PC-3 (cell line): ENCODE measurements at regions not wholly inside any gene's neighbourhood (a gene's known extent, or its start where the extent isn't known, plus 50 kb on each side); places are given as distances from the start of the nearest gene placed in this dataset.

ENCODE experiments used
- ATAC-seq: fragments of 200-7000 bp; cut with Tn5 transposase; 2 replicates; pipeline ENCODE4 v1.9.1; 2020; ENCODE audit warnings: mild to moderate bottlenecking, moderate library complexity
- BruUV-seq: library from RNA; stranded (reverse); fragments of 400-500 nt; replicated peaks from 2 replicates; lab custom pipeline; 2021; lab: Mats Ljungman, UMichigan
- CTCF ChIA-PET: fragments of 300-600 bp; sonication (Branson Sonifier 250); formaldehyde crosslinking; loops from one replicate; lab custom pipeline; 2022; ENCODE audit warnings: antibody characterized with exemption; lab: Charles Lee
- POLR2A ChIA-PET: fragments of 300-600 bp; sonication (Branson Sonifier 250); formaldehyde crosslinking; loops from one replicate; lab custom pipeline; 2022; ENCODE audit warnings: antibody characterized with exemption; ENCODE audit not compliant: unreplicated experiment; lab: Charles Lee
- DNase-seq: peaks from one replicate; pipeline ENCODE4 v3.0.0-alpha.2; 2015
- H2AFZ ChIP-seq: fragments of 300-600 bp; sonication (generic); 2 replicates; pipeline ENCODE4 v1.6.0; 2016; ENCODE audit warnings: antibody characterized with exemption, low read length
- H3F3A ChIP-seq: fragments of 300-600 bp; sonication (generic); one replicate; pipeline ENCODE4 v1.6.0; 2017; ENCODE audit warnings: antibody characterized with exemption, low read length, control low read depth, mild to moderate bottlenecking; ENCODE audit not compliant: unreplicated experiment
- H3K27ac ChIP-seq: fragments of 300-600 bp; sonication (generic); 2 replicates; pipeline ENCODE4 v1.5.1; 2016; ENCODE audit warnings: mild to moderate bottlenecking, low read length
- H3K27me3 ChIP-seq: fragments of 300-600 bp; sonication (generic); 2 replicates; pipeline ENCODE4 v1.6.1; 2016; ENCODE audit warnings: low read length, mixed read lengths
- H3K36me3 ChIP-seq: fragments of 300-600 bp; sonication (generic); 2 replicates; pipeline ENCODE4 v1.6.1; 2016; ENCODE audit warnings: low read depth, mixed run types, low read length, mixed read lengths
- H3K4me1 ChIP-seq: fragments of 300-600 bp; sonication (generic); 2 replicates; pipeline ENCODE4 v1.5.1; 2016; ENCODE audit warnings: low read length; ENCODE audit not compliant: insufficient read depth
- H3K4me2 ChIP-seq: fragments of 300-600 bp; sonication (generic); 2 replicates; pipeline ENCODE4 v1.6.0; 2016; ENCODE audit warnings: low read length
- H3K4me3 ChIP-seq: fragments of 300-600 bp; sonication (generic); 2 replicates; pipeline ENCODE4 v1.5.1; 2016; ENCODE audit warnings: mild to moderate bottlenecking, low read length, mixed read lengths
- H3K79me2 ChIP-seq: fragments of 300-600 bp; sonication (generic); 2 replicates; pipeline ENCODE4 v1.6.1; 2017; ENCODE audit warnings: low read length, mixed read lengths
- H3K9ac ChIP-seq: fragments of 300-600 bp; sonication (generic); 2 replicates; pipeline ENCODE4 v1.6.0; 2016; ENCODE audit warnings: mild to moderate bottlenecking, low read length
- H3K9me2 ChIP-seq: fragments of 300-600 bp; sonication (generic); replicated peaks from 2 replicates; pipeline ENCODE4 v1.6.1; 2016; ENCODE audit warnings: mixed run types, low read length, mixed read lengths
- H3K9me3 ChIP-seq: fragments of 300-600 bp; sonication (generic); 2 replicates; pipeline ENCODE4 v1.6.1; 2016; ENCODE audit warnings: low read length, mixed read lengths
- H4K20me1 ChIP-seq: fragments of 300-600 bp; sonication (generic); 2 replicates; pipeline ENCODE4 v1.6.1; 2016; ENCODE audit warnings: low read length, mixed read lengths
- CTCF ChIP-seq: fragments of 300-600 bp; sonication (generic); conservative IDR thresholded peaks from 2 replicates; pipeline ENCODE4 v1.5.1; 2017; ENCODE audit warnings: antibody characterized with exemption, low read depth, mild to moderate bottlenecking, low read length
- EZH2 ChIP-seq: fragments of 300-600 bp; sonication (generic); IDR thresholded peaks from one replicate; pipeline ENCODE4 v1.6.1; 2017; ENCODE audit warnings: antibody characterized with exemption, mild to moderate bottlenecking, low read length; ENCODE audit not compliant: unreplicated experiment
- EZH2phosphoT487 ChIP-seq: fragments of 300-600 bp; sonication (generic); IDR thresholded peaks from 2 replicates; pipeline ENCODE4 v1.6.1; 2018; ENCODE audit warnings: mild to moderate bottlenecking, antibody characterized with exemption, low read length, borderline replicate concordance
- intact Hi-C: fragments of 100-400 bp; cut with micrococcal nuclease; formaldehyde crosslinking; loops from 2 replicates; pipeline ENCODE4 v1.9.0; 2023

GRCh38 chr10:121065330-121065729, 214.2 kb downstream of the WDR11 start:
- no peak for ATAC-seq
- Histone ChIP-seq H4K20me1 (no peaks in the 10 kb centered on the region), H3K4me1 (0 out of 2 replicates have a peak, but pooled peaks cover 6% of the 10 kb centered on the region), H3K4me2 (no peak overlapping the region), H3K79me2 (no peaks in the 10 kb centered on the region), H3K27ac (no peak overlapping the region), H3K9me3 (no peaks in the 10 kb centered on the region), H3K9ac (no peak overlapping the region), H3K36me3 (no peaks in the 10 kb centered on the region), H3K27me3 (no peaks in the 10 kb centered on the region), H3K9me2 (no peaks in the 10 kb centered on the region), H3F3A (no peaks in the 10 kb centered on the region), H3K4me3 (no peak overlapping the region), H2AFZ (no peak overlapping the region)
- ChIA-PET CTCF (no interaction called here), POLR2A (no interaction called here)
- TF ChIP-seq EZH2phosphoT487: no peak
- TF ChIP-seq EZH2: no peak
- TF ChIP-seq CTCF: no peak
- no TSS peak for BruUV-seq
- intact Hi-C loops: no loop called here
- DNase-seq: no peak

GRCh38 chr10:121069061-121069850, 218.1 kb downstream of the WDR11 start:
- ChIA-PET CTCF (no interaction called here), POLR2A (no interaction called here)
- no TSS peak for BruUV-seq
- Histone ChIP-seq H3K9ac (no peak overlapping the region), H3K27me3 (no peaks in the 10 kb centered on the region), H3K4me2 (no peak overlapping the region), H3K4me3 (no peak overlapping the region), H4K20me1 (no peaks in the 10 kb centered on the region), H3K9me3 (no peaks in the 10 kb centered on the region), H3K36me3 (no peaks in the 10 kb centered on the region), H3F3A (no peaks in the 10 kb centered on the region), H3K27ac (no peak overlapping the region), H3K4me1 (0 out of 2 replicates have a peak, but pooled peaks cover 6% of the 10 kb centered on the region), H2AFZ (no peak overlapping the region), H3K79me2 (no peaks in the 10 kb centered on the region), H3K9me2 (no peaks in the 10 kb centered on the region)
- TF ChIP-seq EZH2phosphoT487: no peak
- no peak for TF ChIP-seq EZH2
- no peak for TF ChIP-seq CTCF
- ATAC-seq (no peak), DNase-seq (peak; percentile 62)
- intact Hi-C loops: no loop called here
